WI38 (cell line): ENCODE measurements at regions not wholly inside any gene's neighbourhood (a gene's known extent, or its start where the extent isn't known, plus 50 kb on each side); places are given as distances from the start of the nearest gene placed in this dataset.
A peak's percentile ranks its signal among the peaks of the same experiment; 100 is the strongest.

Experiments used
- H3K4me3 ChIP-seq: 2 replicates; pipeline ENCODE4 v1.5.1; 2011; ENCODE audit warnings: low read depth, mild to moderate bottlenecking, control low read depth, low read length
- CTCF ChIP-seq: IDR thresholded peaks from 2 replicates; pipeline ENCODE4 v1.5.1; 2012; ENCODE audit warnings: low read depth, mild to moderate bottlenecking, control low read depth, low read length

- no peak overlapping the region for H3K4me3 ChIP-seq
- TF ChIP-seq CTCF: no peak
Measured at GRCh38 chr5:39523821-39524220, 99.0 kb upstream of the DAB2 start.

DNA sequence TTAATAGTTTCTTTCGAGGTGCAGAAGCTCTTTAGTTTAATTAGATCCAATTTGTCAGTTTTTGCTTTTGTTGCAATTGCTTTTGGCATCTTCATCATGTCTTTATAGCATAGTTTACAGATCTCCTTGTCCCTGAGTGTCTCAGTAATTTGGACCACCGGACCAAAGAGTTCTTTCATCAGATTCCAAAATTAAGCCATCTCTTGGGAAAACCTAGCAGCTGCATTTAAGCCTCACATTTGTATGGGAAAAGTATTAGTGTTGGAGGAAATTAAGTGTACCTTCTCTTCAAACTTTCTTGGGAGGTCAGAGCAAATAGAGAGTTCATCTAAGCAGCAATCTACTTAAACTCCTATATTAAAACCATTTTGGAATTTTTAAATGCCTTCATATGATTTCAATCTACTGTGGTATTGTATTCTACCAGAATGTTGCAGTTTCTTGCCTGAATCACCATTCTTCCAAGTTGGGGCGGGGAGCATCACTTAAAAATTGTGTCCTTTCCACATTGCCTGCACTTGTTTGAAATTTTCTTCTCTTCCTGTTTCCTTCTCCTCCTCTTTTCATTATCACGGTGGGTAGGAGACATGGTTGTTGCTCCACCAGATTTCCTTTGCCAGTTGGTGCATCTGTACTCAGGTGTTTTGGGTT, 97.3 kb upstream of the DAB2 start:
- H3K4me3 ChIP-seq: no peak overlapping the region
- TF ChIP-seq CTCF: no peak

- TF ChIP-seq CTCF: no peak
- no peak overlapping the region for H3K4me3 ChIP-seq
Measured at GRCh38 chr5:39521098-39521860, 96.5 kb upstream of the DAB2 start.

DNA sequence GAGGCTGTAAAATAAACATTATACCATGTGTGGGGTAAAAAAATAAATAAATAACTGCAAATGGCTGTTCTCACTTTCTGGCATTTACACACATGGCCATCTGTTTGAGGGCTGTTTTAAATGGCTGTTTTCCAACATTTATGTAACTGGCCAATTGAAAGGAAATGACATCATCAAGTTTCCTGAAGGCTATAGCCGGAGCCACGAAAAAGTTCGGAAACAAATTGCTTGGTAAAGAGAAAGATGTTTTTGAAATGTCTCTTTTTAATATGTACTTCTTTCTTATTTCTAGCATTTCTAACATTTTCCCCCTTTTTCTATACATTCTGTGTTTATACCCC, 95.4 kb upstream of the DAB2 start:
- H3K4me3 ChIP-seq: peak overlapping the region; percentile 13; the same call in 1 of the 2 replicates
- TF ChIP-seq CTCF: no peak

DNA sequence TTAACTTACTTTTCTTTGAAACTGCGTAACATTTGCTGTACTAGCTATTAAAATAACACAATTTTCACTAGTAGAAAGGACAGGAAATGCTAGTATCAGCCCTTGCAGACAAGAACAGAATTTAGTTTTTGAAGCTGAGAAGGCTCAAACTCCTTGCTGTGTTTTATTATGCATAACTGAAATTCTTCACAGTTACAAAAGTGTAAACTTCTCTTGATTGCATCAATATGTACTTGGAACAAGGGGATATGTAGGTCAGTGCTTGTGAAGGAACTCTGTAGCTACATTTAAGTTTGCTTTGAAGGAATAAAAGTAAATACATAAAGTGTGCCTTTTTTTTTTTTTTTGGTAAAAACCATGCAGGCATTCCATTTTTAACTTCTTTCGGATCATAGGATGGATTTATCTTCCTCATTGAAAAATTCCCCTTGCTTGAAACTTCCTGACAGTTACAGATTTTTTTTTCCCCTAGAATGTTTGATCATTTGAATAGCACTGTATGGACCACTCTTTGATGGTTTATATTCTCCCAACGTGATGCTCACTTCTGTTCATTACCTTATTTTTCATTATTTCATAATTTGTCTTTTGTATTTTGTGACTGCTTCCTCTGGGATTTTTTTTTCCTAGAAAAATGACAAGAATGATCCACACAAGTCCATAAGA, 94.9 kb upstream of the DAB2 start:
- no peak for TF ChIP-seq CTCF
- H3K4me3 ChIP-seq: peak overlapping the region; percentile 13; the same call in 1 of the 2 replicates

- H3K4me3 ChIP-seq: no peak overlapping the region
- no peak for TF ChIP-seq CTCF
Measured at GRCh38 chr5:39519079-39519478, 94.3 kb upstream of the DAB2 start.

DNA sequence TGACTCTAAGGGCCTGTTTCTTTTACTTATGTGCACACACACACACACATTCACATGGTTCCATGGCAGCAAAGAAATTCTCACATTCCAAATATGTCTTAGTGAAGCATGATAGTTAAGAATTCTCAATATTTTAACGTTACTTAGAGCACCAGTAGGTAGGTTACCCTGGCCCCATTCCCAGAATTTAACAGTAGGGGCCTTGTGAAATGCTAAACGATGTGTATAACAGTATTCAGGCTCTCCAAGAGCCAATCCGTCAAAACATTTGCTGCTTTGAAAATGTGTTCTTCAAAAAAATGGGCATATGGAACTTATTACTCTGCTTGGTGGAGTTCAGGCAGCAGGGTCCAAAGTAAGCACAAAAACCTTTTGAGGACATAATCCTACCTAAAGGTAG, 93.7 kb upstream of the DAB2 start:
- TF ChIP-seq CTCF: no peak
- no peak overlapping the region for H3K4me3 ChIP-seq
